HL-60 (cell line): ENCODE measurements at regions not wholly inside any gene's neighbourhood (a gene's known extent, or its start where the extent isn't known, plus 50 kb on each side); places are given as distances from the start of the nearest gene placed in this dataset.

Experiments used
- CTCF ChIP-seq: IDR thresholded peaks from one replicate; pipeline ENCODE4 v1.5.1; 2011; ENCODE audit warnings: low read length, control low read depth, inconsistent platforms; ENCODE audit not compliant: insufficient read depth
- POLR2AphosphoS5 ChIP-seq: IDR thresholded peaks from 2 replicates; pipeline ENCODE4 v1.6.1; 2012; ENCODE audit warnings: low read depth
- SPI1 ChIP-seq: IDR thresholded peaks from 2 replicates; pipeline ENCODE4 v1.6.1; 2012; ENCODE audit warnings: low read depth, mild to moderate bottlenecking, borderline replicate concordance
- TF ChIP-seq, protein P1 (sequence below): IDR thresholded peaks from 2 replicates; pipeline ENCODE4 v1.6.1; 2012; ENCODE audit warnings: low read depth; ENCODE audit not compliant: insufficient replicate concordance

DNA sequence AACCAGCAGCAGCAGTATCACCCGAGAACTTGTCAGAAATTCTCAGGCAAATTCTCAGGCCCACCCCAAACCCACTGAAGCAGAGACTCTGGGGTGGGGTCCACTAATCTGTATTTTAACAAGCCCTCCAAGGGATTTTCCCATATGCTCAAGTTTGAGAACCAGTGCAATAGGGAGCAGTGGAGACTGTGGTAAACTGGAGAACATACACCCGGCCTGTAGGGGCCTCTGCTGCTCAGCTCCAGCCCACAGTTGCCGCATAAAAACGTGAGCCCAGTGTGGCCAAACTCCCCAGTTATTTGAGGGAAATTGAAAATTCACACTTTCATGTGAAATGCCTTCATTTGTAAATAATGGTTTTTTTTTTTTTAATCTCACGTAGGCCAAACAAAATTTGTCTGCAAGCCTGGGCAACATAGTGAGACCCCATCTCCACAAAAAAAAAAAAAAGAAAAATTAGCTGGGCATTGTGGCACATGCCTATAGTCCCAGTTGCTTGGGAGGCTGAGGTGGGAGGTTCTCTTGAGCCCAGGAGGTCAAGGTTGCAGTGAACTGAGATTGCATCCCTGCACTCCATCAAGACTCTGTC lies 97.6 kb upstream of the ZMIZ1 start:
- TF ChIP-seq CTCF (no peak), SPI1 (no peak), POLR2AphosphoS5 (no peak)
- TF ChIP-seq, protein P1, sequence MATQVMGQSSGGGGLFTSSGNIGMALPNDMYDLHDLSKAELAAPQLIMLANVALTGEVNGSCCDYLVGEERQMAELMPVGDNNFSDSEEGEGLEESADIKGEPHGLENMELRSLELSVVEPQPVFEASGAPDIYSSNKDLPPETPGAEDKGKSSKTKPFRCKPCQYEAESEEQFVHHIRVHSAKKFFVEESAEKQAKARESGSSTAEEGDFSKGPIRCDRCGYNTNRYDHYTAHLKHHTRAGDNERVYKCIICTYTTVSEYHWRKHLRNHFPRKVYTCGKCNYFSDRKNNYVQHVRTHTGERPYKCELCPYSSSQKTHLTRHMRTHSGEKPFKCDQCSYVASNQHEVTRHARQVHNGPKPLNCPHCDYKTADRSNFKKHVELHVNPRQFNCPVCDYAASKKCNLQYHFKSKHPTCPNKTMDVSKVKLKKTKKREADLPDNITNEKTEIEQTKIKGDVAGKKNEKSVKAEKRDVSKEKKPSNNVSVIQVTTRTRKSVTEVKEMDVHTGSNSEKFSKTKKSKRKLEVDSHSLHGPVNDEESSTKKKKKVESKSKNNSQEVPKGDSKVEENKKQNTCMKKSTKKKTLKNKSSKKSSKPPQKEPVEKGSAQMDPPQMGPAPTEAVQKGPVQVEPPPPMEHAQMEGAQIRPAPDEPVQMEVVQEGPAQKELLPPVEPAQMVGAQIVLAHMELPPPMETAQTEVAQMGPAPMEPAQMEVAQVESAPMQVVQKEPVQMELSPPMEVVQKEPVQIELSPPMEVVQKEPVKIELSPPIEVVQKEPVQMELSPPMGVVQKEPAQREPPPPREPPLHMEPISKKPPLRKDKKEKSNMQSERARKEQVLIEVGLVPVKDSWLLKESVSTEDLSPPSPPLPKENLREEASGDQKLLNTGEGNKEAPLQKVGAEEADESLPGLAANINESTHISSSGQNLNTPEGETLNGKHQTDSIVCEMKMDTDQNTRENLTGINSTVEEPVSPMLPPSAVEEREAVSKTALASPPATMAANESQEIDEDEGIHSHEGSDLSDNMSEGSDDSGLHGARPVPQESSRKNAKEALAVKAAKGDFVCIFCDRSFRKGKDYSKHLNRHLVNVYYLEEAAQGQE: no peak
